GM19240 (cell line): ENCODE measurements at regions not wholly inside any gene's neighbourhood (a gene's known extent, or its start where the extent isn't known, plus 50 kb on each side); places are given as distances from the start of the nearest gene placed in this dataset.

Source experiments
- DNase-seq: peaks from one replicate; pipeline ENCODE4 v3.0.0; 2011; ENCODE audit warnings: low spot score; ENCODE audit not compliant: insufficient read length

DNA sequence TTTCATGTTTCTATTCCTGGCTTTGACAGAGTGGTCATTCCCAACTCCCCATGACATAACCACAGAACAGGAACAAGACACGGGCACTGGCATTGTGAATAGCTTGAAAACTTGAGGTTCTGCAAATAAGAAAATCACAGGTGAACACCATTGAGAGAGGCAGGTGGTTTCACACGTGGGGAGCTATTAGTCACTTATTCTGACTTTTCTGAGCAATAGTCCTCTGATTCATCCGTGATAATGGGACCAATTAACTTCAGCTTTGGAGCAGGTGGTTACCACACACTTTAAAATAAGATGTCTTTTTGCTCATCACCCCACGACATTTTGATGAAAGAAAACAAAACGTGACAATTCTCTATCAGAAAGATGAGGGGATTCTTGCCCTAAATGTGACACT is 224.7 kb downstream of the KLF13 start:
- DNase-seq, result no peak

DNA sequence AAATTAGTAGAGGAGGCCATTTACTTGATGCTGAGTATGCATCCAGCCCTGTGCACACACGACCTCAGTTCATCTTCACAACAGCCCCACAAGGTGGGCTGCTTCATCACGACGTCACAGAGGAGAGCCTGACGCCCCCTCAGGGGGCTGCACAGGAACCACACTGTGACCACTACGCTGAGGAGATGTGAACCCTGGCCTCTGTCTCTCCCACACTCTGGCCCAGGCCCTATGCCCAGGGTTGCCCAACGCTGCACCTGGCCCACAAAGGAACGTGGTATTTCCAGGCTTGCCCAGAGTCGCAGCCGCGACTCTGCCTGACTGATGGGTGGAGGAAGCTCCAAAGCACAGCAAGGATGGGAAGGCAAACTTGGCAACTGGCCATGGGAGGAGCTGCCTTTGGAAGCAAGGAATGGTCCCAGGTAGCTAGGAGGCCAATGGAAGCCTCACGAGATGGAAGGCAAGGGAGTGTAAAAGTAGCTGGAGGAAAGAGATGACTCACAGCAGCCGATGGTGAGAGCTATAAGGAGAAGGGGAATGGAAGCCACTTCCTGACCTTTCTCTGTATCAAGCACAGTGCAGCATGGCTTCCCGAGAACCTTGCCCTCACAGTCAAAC is 226.0 kb downstream of the KLF13 start:
- no peak for DNase-seq

- no peak for DNase-seq
These were observed 227.6 kb downstream of the KLF13 start for GRCh38 chr15:31554261-31554660.

DNA sequence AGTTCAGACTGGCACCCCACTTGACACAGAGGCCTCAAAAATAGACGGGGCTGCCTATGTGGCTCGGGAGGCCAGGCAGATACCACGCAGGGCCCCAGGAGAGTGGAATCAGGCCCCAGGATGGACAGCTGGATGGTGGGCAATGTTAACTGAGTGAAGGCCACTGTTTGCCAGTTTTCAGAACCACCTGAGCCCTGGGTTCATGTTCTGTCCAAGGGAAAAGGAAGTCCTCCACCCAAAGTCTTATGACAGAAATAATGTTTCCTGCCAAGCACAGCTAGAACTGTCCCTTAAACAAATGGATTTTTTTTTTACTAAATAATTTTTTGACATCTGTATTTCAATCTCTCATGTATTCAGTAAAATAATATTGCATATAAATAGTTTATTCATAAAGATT is 228.4 kb downstream of the KLF13 start:
- no peak for DNase-seq

GRCh38 chr15:31556494-31557150 is 230.0 kb downstream of the KLF13 start:
- no peak for DNase-seq

GRCh38 chr15:31557899-31558298 is 231.3 kb downstream of the KLF13 start:
- DNase-seq, result no peak

DNA sequence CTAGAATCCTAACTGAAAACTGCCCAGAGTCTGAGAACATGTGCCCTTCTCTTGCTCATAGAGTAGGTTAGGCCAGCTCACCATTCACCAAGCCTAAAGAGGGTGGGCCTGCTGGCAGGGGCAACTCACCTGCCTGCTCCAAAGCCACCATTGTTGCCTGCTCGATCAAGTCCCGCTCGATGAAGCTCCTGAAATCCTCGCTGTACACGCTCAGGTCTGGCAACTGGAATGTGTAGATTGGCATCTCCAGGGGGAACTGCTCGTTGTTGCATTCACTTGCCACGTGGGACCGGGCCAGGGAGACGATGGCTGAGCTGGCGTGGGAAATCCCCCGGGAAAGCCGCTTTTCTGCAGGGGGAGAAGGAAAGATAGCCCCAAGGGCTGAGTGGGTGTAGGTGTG is 232.2 kb downstream of the KLF13 start:
- no peak for DNase-seq

DNA sequence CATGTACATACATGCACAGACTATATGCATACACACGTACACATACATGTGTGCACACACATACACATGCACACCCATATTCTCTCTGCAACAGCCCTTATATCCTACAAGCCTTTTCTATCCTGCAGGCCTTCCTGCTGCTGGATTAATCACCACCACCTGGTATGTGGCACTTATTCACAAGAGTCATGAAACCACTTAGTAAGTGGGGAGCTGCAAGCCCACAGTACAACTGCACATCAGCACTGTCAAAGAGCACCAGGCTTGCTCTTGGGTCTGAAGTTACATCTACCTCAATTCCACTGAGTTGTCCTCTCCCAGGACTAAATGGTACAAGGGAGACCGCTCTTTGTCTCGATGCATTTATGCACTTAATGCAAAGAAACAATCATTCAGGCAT is 233.2 kb downstream of the KLF13 start:
- DNase-seq, result no peak

DNA sequence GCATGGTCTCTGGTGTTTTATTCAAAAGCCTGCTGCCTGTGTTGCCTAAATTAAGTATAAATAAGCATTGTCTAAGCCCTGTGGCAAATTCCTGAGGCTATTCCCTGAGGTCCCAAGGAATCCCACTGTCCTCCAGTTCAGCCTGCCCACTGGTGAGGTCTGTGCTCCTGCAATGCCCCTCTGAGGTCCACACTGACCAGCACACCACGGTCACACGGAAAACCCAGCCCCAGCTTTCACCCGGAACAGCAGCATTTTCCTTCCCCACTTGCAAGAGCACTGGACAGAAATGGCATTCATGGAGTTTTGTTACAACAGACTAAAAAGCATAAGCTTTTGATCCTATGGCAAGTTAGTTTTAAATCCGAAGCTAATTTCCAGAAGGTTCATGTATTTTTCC is 234.0 kb downstream of the KLF13 start:
- DNase-seq, result no peak

DNA sequence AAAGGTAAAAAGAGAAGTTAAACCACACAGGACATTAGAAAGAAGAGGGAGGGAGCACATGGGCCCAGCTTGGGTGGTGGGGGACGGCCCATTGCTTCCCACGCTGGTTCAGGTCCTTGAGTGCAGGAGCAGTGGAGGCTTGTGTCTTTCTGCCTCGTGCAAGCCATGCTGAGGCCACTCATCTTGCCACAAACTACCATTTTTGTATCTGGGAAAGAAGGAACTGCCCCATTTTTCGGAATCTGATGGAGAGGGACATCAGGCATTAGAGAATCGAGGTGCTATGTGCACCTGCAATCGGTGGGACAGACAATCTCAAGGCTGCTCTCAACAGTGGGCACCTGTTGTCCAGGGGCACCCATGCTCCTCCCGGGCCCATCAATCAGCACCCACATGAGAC is 234.5 kb downstream of the KLF13 start:
- DNase-seq, result no peak

DNA sequence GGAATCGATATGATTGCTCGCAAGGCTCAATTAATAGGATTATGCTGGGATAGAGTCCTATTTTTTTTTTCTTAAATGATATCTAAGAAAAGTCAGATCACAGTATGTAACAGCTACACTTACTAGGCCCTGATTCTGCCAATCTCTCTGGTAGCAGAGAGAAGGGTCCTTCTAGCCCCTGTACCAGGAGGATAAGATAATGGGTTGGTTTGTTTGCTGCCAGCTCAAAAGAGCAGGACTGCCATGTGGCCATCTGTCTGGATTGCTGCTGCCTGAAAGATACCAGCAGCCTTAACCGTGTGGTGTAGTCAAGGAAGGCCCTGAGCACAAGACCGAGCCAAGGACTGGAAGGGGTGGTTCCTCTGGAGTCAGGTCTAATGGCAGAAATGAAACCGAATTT is 236.4 kb downstream of the KLF13 start:
- no peak for DNase-seq

GRCh38 chr15:31563421-31563820 is 236.8 kb downstream of the KLF13 start:
- no peak for DNase-seq

- DNase-seq, result no peak
These were observed 241.2 kb downstream of the KLF13 start for GRCh38 chr15:31567861-31568260.

DNA sequence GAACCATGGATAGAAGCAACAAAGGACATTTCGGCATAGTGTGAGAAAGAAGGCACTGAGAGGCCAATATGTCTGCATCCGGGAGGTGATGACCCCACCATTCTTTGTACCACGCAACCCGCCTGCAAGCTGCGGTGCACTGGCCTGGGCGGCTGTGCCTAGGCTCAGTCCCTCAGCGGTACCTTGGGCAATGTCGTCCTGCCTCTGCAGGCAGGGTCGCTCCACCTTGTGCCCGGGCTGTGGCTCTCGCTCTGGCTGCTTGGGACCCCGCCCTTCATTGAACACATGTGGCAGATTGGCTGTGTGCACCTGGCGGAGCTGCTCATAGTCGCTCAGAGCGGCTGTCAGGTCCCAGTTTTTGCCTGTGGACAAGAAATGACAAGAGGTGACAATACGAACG is 243.2 kb downstream of the KLF13 start:
- no peak for DNase-seq

DNA sequence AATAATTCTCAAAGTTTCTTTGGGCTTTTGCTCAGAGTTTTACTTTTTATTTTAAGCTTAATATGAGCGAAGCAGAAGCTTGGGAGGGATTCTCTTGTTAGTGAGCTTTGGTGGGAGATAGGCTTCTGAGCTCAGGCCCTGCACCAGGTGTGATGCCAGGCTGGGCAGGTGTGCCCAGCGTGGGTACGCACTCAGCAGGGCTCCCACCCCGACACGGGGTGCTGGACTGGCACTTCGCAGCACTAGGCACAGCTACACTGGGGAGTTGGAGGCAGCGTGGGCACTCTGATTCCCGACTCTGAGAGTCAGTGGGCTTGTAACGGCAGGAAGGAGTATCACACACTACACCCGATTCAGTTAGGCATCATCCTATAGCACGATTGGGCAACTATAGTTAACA is 244.0 kb downstream of the KLF13 start:
- no peak for DNase-seq

DNA sequence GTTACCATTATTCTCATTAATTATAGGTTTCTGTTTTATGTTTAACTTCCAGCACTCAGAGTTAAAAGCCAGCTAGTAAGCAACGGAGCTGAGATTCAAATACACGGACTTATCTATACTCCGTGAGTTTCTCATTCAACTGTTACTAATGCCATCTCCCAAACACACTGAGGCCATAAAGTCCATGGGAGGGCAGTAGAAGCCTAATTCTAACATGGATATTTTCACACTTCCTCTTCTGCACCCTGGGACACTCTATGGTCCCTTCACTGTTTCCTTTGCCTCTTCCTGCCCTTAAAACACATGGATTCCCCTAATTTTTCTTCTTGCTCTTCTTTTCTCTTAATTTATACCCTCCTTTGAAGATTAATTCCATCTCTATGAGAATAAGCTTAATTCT is 245.0 kb downstream of the KLF13 start:
- DNase-seq, result no peak

DNA sequence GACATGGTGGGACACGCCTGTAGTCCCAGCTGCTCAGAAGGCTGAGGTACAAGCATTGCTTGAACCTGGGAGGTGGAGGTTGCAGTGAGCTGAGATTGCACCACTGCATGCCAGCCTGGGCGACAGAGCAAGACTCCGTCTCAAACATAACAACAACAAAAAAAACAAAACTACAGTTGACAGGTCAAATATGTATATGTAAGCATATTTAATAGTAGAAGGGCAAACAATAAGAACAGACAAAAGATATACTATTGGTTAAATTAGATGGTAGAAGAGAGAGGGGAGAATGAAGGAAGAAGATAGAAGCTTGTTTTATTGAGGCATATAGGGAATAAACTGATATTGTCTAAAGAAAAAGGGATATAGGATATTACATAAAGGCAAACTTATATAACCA is 247.1 kb downstream of the KLF13 start:
- DNase-seq, result no peak

DNA sequence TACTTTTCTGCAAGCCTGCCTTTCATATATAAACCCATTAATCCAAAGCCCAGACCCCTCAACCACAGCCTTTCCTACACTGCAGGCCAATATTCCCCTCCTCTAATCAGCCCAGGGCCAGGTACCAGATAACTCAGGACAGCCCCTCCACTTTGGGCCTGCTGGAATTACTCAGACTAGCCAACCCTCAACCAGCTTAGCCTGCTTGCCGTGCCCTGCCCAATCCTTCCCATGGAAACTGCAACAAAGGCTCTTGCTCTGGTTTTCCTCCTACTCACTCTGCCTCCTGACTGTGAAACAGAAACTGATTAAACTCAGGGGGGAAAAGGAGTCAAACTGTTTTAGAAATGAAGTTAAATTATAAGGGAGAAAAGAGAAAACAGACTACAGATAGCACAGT is 248.1 kb downstream of the KLF13 start:
- DNase-seq, result no peak

DNA sequence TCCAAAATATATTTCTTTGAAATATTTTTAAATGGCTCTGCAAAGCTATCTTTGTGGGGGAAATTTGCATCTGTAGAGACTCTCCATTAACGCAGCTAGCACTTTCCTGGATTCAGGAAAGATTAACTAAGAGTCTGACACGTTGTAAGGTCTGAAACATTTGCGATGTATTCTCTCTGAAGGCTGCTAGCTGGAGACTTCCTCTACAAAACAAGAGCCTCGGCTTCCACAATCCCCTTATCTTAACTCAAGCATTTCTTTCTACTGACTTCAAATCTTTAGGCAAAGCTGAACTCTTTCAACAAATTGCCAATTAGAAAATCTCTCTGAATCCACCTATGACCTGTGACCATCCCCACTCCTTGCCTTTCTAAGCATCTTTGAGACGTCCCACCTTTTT is 250.5 kb downstream of the KLF13 start:
- DNase-seq, result no peak

GRCh38 chr15:31579282-31579681 is 252.6 kb downstream of the KLF13 start:
- DNase-seq, result no peak

GRCh38 chr15:31579976-31580375 is 253.3 kb downstream of the KLF13 start:
- DNase-seq, result no peak

- DNase-seq, result no peak
These were observed 257.6 kb downstream of the KLF13 start for GRCh38 chr15:31584195-31584594.

DNA sequence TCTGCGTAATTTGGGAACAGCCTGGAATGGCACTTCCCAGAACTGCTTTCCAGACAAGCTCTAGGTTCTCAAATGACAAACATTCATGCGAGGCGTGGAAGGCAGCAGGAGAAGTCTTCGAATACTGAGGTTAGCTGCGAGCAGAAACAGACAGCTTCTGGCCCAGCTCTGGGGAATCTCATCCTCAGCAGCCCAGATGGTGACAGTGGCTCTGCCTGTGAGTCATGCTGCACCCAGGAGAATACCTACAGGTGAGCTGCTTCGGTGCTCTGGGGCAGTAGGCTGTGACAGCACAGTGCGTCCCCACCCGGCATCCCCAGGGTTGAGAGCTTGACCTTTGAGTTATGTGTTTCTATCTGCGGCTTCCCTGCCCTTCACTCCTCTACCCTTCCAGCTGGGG is 258.6 kb downstream of the KLF13 start:
- no peak for DNase-seq

DNA sequence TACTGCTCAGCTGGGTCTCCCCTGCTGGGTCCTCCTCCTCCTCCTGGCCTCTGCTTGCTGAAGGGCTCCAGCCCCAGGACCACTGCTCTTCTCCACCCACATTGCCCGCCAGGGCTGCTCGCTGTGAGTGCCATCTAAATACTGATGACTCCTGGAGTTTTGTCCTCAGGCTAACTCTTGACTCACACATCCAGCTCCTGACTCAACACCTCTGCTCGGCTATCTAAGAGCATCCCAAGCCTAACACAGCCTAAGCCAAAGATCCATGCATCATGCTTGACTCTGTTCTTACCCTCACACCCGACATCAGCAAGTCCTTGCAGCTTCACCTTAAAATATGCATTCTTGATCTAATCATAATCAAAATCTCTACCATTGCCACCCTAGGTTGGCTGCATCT is 260.2 kb downstream of the KLF13 start:
- DNase-seq, result no peak
